T-helper 17 cell (primary cell): ENCODE measurements at regions not wholly inside any gene's neighbourhood (a gene's known extent, or its start where the extent isn't known, plus 50 kb on each side); places are given as distances from the start of the nearest gene placed in this dataset.

Experiments used
- ATAC-seq: fragments of 150-1000 bp; cut with Tn5 transposase; 2 replicates; pipeline ENCODE4 v1.10.0; 2021; ENCODE audit warnings: mild to moderate bottlenecking, moderate library complexity
- DNase-seq, 3 donors: peaks; one replicate each; pipeline versions ENCODE4 v3.0.0 to v3.0.0-alpha.2; 2020 to 2021
- H3K9me3 ChIP-seq: one replicate; pipeline ENCODE4 v1.7.0; 2013; ENCODE audit warnings: low read length, mild to moderate bottlenecking; ENCODE audit not compliant: control insufficient read depth, poor library complexity, severe bottlenecking
- H3K27ac Mint-ChIP-seq: one replicate; pipeline ENCODE4 v1.8.0; 2022; ENCODE audit warnings: mild to moderate bottlenecking, moderate library complexity, mixed read lengths
- H3K27me3 Mint-ChIP-seq: one replicate; pipeline ENCODE4 v1.8.0; 2022; ENCODE audit warnings: mixed read lengths
- H3K36me3 Mint-ChIP-seq: one replicate; pipeline ENCODE4 v1.8.0; 2022; ENCODE audit warnings: low read depth, mixed read lengths
- H3K4me1 Mint-ChIP-seq: one replicate; pipeline ENCODE4 v1.8.0; 2022; ENCODE audit warnings: mild to moderate bottlenecking, mixed read lengths
- H3K4me3 Mint-ChIP-seq: one replicate; pipeline ENCODE4 v1.8.0; 2022; ENCODE audit warnings: mild to moderate bottlenecking, moderate library complexity, mixed read lengths

- no peak overlapping the region for H3K27ac Mint-ChIP-seq
- no peaks in the 10 kb centered on the region for H3K36me3 Mint-ChIP-seq
- peaks cover 13% of the 10 kb centered on the region for H3K27me3 Mint-ChIP-seq
- H3K4me1 Mint-ChIP-seq: peaks cover 2% of the 10 kb centered on the region
- no peak for ATAC-seq
- DNase-seq: no peak
- no peaks in the 10 kb centered on the region for H3K9me3 ChIP-seq
- no peak overlapping the region for H3K4me3 Mint-ChIP-seq
Observed at GRCh38 chr16:86093801-86094750, 195.1 kb downstream of the IRF8 start.

DNA sequence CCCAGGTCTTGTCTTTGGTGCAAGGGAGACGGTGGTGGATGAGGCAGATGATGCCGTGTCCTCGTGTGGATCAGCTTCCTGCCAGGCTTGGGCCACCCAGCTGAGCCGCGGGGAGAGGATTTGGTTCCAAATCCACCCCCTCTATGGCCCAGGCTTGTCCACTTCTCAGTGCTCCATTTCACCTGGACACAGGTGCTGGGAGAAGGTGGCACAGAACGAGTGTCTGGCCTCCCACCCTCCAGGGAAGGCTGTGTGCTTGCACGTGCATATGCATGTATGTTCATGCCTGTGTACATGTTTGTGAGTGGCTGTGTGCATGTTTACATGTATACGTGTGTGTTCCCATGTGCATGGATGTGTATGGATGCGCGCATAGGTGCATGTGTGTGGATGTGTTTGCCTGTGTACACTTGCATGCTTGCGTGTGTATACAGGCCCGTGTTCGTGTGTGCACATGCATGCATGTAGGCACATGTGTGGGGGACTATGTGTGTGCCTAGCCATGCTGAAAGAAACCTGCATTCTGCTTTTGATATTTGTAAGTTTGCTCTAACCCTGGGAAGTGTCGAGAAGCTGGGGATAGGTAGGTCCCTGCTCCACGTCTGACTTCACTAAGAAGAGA, 196.3 kb downstream of the IRF8 start:
- H3K36me3 Mint-ChIP-seq: no peaks in the 10 kb centered on the region
- ATAC-seq (no peak), DNase-seq (no peak)
- H3K9me3 ChIP-seq: no peaks in the 10 kb centered on the region
- H3K27me3 Mint-ChIP-seq: peaks cover 16% of the 10 kb centered on the region
- H3K4me3 Mint-ChIP-seq: no peak overlapping the region
- peaks cover 2% of the 10 kb centered on the region for H3K4me1 Mint-ChIP-seq
- H3K27ac Mint-ChIP-seq: no peak overlapping the region

DNA sequence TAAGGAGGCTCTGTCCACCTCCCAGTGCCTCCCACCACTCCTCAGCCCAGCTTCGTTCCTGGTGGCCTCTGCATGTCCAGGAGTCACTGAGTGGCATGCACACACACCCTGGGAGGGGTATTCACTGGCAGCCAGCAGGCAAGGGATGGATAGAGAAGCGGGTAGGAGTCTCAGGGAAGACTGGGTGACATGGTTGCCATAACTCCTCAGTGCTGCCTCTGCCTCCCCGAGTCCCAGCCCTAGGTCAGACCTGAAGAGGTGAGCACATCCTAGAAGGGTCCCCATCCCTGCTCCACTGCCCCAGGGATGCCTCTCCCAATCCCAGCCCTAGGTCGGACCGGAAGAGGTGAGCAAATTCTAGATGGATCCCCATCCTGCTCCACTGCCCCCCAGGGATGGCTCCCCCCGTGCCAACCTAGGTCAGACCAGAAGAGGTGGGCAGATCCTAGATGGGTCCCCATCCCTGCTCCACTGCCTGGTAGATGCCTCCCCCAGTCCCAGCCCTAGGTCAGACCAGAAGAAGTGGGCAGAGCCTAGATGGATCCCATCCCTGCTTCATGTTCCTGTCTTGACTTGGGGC, 197.0 kb downstream of the IRF8 start:
- no peaks in the 10 kb centered on the region for H3K36me3 Mint-ChIP-seq
- no peaks in the 10 kb centered on the region for H3K4me1 Mint-ChIP-seq
- no peak overlapping the region for H3K4me3 Mint-ChIP-seq
- H3K9me3 ChIP-seq: no peaks in the 10 kb centered on the region
- DNase-seq (no peak), ATAC-seq (no peak)
- H3K27ac Mint-ChIP-seq: no peak overlapping the region
- peaks cover 10% of the 10 kb centered on the region for H3K27me3 Mint-ChIP-seq

- no peaks in the 10 kb centered on the region for H3K4me1 Mint-ChIP-seq
- no peak for ATAC-seq
- H3K27me3 Mint-ChIP-seq: peaks cover 10% of the 10 kb centered on the region
- H3K36me3 Mint-ChIP-seq: no peaks in the 10 kb centered on the region
- no peak overlapping the region for H3K27ac Mint-ChIP-seq
- H3K9me3 ChIP-seq: no peaks in the 10 kb centered on the region
- H3K4me3 Mint-ChIP-seq: no peak overlapping the region
- no peak for DNase-seq
Observed at GRCh38 chr16:86096850-86097249, 197.9 kb downstream of the IRF8 start.

DNA sequence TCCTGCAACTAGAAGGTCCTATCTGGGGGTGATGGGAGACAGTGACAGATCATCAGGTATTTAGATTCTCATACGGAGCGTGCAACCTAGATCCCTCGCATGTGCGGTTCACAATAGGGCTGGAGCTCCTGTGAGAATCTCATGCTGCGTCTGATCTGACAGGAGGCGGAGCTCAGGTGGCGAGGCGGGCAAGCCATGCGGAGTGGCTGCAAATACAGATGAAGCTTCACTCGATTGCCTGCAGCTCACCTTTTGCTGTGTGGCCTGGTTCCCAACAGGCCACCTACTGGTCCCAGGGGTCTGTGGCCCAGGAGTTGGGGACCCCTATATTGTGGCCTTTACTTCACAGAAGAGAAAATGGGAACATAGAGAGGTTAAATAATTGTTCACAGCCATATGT, 200.4 kb downstream of the IRF8 start:
- no peaks in the 10 kb centered on the region for H3K9me3 ChIP-seq
- no peak overlapping the region for H3K27ac Mint-ChIP-seq
- DNase-seq (no peak), ATAC-seq (no peak)
- peaks cover 10% of the 10 kb centered on the region for H3K27me3 Mint-ChIP-seq
- H3K4me3 Mint-ChIP-seq: no peak overlapping the region
- H3K36me3 Mint-ChIP-seq: no peaks in the 10 kb centered on the region
- no peaks in the 10 kb centered on the region for H3K4me1 Mint-ChIP-seq

GRCh38 chr16:86100205-86101136, 201.5 kb downstream of the IRF8 start:
- peaks cover 10% of the 10 kb centered on the region for H3K27me3 Mint-ChIP-seq

DNA sequence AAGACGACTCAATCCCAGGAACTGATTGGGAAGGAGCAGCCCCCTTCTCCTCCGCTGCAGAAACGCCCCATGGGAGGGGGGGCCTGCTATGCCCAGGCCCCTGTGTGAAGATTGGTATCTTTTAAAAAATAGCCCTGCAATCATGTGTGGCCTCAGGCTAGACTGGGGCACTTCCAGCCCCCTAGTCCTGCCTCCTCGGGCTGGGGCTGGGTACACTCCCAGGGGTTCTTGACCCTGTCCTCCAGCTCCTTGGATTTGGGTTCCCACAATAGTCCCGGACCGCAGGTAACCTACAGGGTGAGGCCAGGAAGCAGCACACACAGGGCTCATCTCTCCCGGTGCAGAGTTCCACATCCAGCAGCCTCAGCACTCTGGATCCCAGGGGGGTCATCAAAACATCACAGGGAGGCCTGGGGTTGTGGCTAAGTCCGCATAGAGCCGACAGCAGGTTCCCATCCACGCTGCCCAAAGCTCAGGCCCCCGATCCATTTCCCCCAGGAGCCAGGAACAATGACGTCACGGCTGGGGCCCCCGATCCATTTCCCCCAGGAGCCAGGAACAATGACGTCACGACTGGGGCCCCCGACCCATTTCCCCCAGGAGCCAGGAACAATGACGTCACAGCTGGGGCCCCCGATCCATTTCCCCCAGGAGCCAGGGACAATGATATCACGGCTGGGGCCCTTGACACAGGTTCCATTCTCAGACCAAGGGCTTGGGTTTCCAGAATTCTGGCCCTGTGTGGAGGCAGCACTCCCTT, 202.4 kb downstream of the IRF8 start:
- H3K4me3 Mint-ChIP-seq: no peak overlapping the region
- no peaks in the 10 kb centered on the region for H3K9me3 ChIP-seq
- DNase-seq (no peak), ATAC-seq (no peak)
- H3K36me3 Mint-ChIP-seq: no peaks in the 10 kb centered on the region
- H3K27ac Mint-ChIP-seq: no peak overlapping the region
- H3K4me1 Mint-ChIP-seq: no peaks in the 10 kb centered on the region
- peaks cover 10% of the 10 kb centered on the region for H3K27me3 Mint-ChIP-seq

More at GRCh38 chr16:86100205-86101136, 201.5 kb downstream of the IRF8 start:
- no peaks in the 10 kb centered on the region for H3K9me3 ChIP-seq
- Mint-ChIP-seq H3K4me3 (no peak overlapping the region), H3K36me3 (no peaks in the 10 kb centered on the region), H3K4me1 (no peaks in the 10 kb centered on the region), H3K27ac (no peak overlapping the region)
- ATAC-seq (no peak), DNase-seq (no peak)

DNA sequence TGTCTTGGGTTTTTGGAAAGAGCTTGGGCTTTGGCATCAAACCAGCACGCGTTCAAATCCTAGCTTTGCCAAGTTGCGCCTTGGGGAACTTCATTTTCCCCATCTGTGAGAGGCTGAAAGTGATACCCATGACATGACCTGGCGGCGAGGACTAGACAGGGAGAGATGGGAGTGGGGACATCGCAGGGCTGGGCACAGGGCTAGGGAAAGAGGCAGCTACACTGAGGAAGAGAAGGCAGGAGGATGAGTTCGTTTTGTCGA, 202.9 kb downstream of the IRF8 start:
- H3K9me3 ChIP-seq: no peaks in the 10 kb centered on the region
- Mint-ChIP-seq H3K27ac (no peak overlapping the region), H3K36me3 (no peaks in the 10 kb centered on the region), H3K4me3 (no peak overlapping the region), H3K4me1 (no peaks in the 10 kb centered on the region), H3K27me3 (peaks cover 10% of the 10 kb centered on the region)
- ATAC-seq (no peak), DNase-seq (no peak)

GRCh38 chr16:86103320-86103719, 204.4 kb downstream of the IRF8 start:
- Mint-ChIP-seq H3K36me3 (no peaks in the 10 kb centered on the region), H3K4me3 (no peak overlapping the region), H3K27me3 (peaks cover 10% of the 10 kb centered on the region), H3K27ac (no peak overlapping the region), H3K4me1 (no peaks in the 10 kb centered on the region)
- no peaks in the 10 kb centered on the region for H3K9me3 ChIP-seq
- ATAC-seq (no peak), DNase-seq (no peak)

DNA sequence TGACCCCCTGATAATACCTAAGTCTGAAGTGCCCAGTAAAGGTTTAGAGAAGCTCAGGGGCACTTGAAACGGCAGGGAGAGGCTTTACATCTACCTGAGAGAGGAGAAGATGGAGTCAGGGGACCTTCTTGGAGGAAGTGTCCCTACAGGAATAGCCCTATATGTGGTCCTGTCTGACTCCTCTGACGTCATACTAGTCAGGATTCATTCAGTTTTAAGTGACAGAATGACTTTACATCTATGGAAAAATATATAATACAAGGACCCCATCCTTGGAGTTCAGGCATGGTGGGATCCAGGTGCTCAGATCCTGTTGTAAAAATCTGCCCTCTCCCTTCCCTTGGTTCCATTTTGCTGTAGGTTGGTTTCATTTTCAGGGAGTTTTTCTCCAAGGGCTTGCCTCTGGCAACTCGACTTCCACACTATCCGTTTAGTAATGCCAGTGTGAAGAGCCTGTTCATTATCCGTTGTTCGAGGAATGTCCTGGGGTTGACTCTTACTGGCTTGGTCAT, 205.6 kb downstream of the IRF8 start:
- no peaks in the 10 kb centered on the region for H3K9me3 ChIP-seq
- Mint-ChIP-seq H3K4me1 (no peaks in the 10 kb centered on the region), H3K4me3 (no peak overlapping the region), H3K36me3 (no peaks in the 10 kb centered on the region), H3K27me3 (peaks cover under 1% of the 10 kb centered on the region), H3K27ac (no peak overlapping the region)
- DNase-seq (no peak), ATAC-seq (no peak)

GRCh38 chr16:86107215-86107825, 208.4 kb downstream of the IRF8 start:
- ATAC-seq: no peak
- no peak for DNase-seq
- Mint-ChIP-seq H3K4me3 (no peak overlapping the region), H3K27me3 (no peaks in the 10 kb centered on the region), H3K27ac (no peak overlapping the region), H3K4me1 (no peaks in the 10 kb centered on the region), H3K36me3 (no peaks in the 10 kb centered on the region)
- H3K9me3 ChIP-seq: no peaks in the 10 kb centered on the region

GRCh38 chr16:86108062-86108461, 209.1 kb downstream of the IRF8 start:
- no peak for ATAC-seq
- H3K9me3 ChIP-seq: no peaks in the 10 kb centered on the region
- Mint-ChIP-seq H3K27ac (no peak overlapping the region), H3K4me1 (no peaks in the 10 kb centered on the region), H3K27me3 (peaks cover 4% of the 10 kb centered on the region), H3K36me3 (no peaks in the 10 kb centered on the region), H3K4me3 (no peak overlapping the region)
- DNase-seq: no peak
